Endothelial cell of umbilical vein (primary cell): ENCODE measurements at regions not wholly inside any gene's neighbourhood (a gene's known extent, or its start where the extent isn't known, plus 50 kb on each side); places are given as distances from the start of the nearest gene placed in this dataset.

ENCODE experiments used
- BruUV-seq: library from RNA; stranded (reverse); fragments of 400-500 nt; replicated peaks from 2 replicates; lab custom pipeline; 2021; lab: Mats Ljungman, UMichigan
- CTCF ChIA-PET: fragments of 300-600, 350-600 bp; sonication (Branson Sonifier 250); formaldehyde crosslinking; loops from one replicate; lab custom pipeline; 2021; ENCODE audit warnings: antibody characterized with exemption, inconsistent platforms; lab: Charles Lee
- POLR2A ChIA-PET: fragments of 300-600, 350-600 bp; sonication (Branson Sonifier 250); formaldehyde crosslinking; loops from one replicate; lab custom pipeline; 2021; ENCODE audit warnings: antibody characterized with exemption, inconsistent platforms; lab: Charles Lee
- DNase-seq: peaks from one replicate; pipeline ENCODE4 v3.0.0-alpha.2; 2011; ENCODE audit warnings: low read depth, low spot score
- FAIRE-seq: peaks from 2 replicates; lab custom pipeline; 2011; peaks lifted over from hg19 to GRCh38; lab: Jason Lieb, UNC
- H2AFZ ChIP-seq: 2 replicates; pipeline ENCODE4 v1.6.0; 2012; ENCODE audit warnings: low read depth, low read length, control low read depth, inconsistent platforms
- H3K27ac ChIP-seq: 2 replicates; pipeline ENCODE4 v1.5.1; 2011; ENCODE audit warnings: low read depth, mild to moderate bottlenecking, control low read depth, low read length, moderate library complexity; ENCODE audit not compliant: insufficient read depth
- H3K27me3 ChIP-seq, 2 experiments: 2 replicates each; pipeline versions ENCODE4 v1.6.0 to v1.6.1; 2011; ENCODE audit warnings: low read length in 2 of 2, mixed read lengths in 1 of 2; ENCODE audit not compliant: control insufficient read depth in 2 of 2, insufficient read depth in 2 of 2
- H3K36me3 ChIP-seq, 2 experiments: 2 replicates in 1 of 2; 3 replicates in 1 of 2; pipeline ENCODE4 v1.5.1; 2011; ENCODE audit warnings: low read length in 2 of 2, mild to moderate bottlenecking in 1 of 2, moderate library complexity in 1 of 2; ENCODE audit not compliant: control insufficient read depth in 2 of 2, insufficient read depth in 2 of 2; ENCODE audit errors: extremely low read depth in 1 of 2
- H3K4me1 ChIP-seq: 3 replicates; pipeline ENCODE4 v1.5.1; 2011; ENCODE audit warnings: mild to moderate bottlenecking, low read length; ENCODE audit not compliant: control insufficient read depth, insufficient read depth; ENCODE audit errors: extremely low read depth
- H3K4me2 ChIP-seq: 2 replicates; pipeline ENCODE4 v1.6.1; 2011; ENCODE audit warnings: low read length, control low read depth, mixed read lengths; ENCODE audit not compliant: insufficient read depth
- H3K4me3 ChIP-seq, 3 experiments: fragments of 200-600 bp in 1 of 3; sonication (generic), shearing (Covaris generic) in 1 of 3; replicated peaks in 1 of 3; 2 replicates each; pipeline ENCODE4 v1.5.1; 2011 to 2016; ENCODE audit warnings: control low read depth in 3 of 3, low read length in 3 of 3, mild to moderate bottlenecking in 2 of 3, inconsistent platforms in 1 of 3, low read depth in 1 of 3, moderate library complexity in 1 of 3; ENCODE audit not compliant: insufficient read depth in 1 of 3
- H3K79me2 ChIP-seq: 2 replicates; pipeline ENCODE4 v1.6.0; 2012; ENCODE audit warnings: low read length, inconsistent platforms; ENCODE audit not compliant: control insufficient read depth, insufficient read depth
- H3K9ac ChIP-seq: replicated peaks from 2 replicates; pipeline ENCODE3; 2011; ENCODE audit warnings: low read length, control low read depth; ENCODE audit not compliant: insufficient read depth; ENCODE audit errors: extremely low read depth
- H3K9me1 ChIP-seq: replicated peaks from 3 replicates; pipeline ENCODE4 v1.6.0; 2011; ENCODE audit warnings: mild to moderate bottlenecking, low read length; ENCODE audit not compliant: control insufficient read depth, insufficient read depth; ENCODE audit errors: extremely low read depth
- H3K9me3 ChIP-seq: replicated peaks from 2 replicates; pipeline ENCODE4 v1.5.1; 2012; ENCODE audit warnings: low read length, inconsistent platforms; ENCODE audit not compliant: control insufficient read depth, insufficient read depth
- H4K20me1 ChIP-seq: replicated peaks from 2 replicates; pipeline ENCODE3; 2011; ENCODE audit warnings: mild to moderate bottlenecking, low read length; ENCODE audit not compliant: control insufficient read depth, insufficient read depth; ENCODE audit errors: extremely low read depth
- CTCF ChIP-seq, 2 donors: IDR thresholded peaks; 1 replicate in 1 of 2; 2 replicates in 1 of 2; pipeline ENCODE4 v1.5.1; 2011; ENCODE audit warnings: low read length in 2 of 2, mild to moderate bottlenecking in 2 of 2, moderate library complexity in 2 of 2, control low read depth in 1 of 2, inconsistent platforms in 1 of 2, low read depth in 1 of 2; ENCODE audit not compliant: insufficient read depth in 1 of 2; ENCODE audit errors: extremely low read depth in 1 of 2
- EZH2 ChIP-seq: IDR thresholded peaks from 2 replicates; pipeline ENCODE4 v1.6.1; 2012; ENCODE audit warnings: borderline replicate concordance, low read depth, mild to moderate bottlenecking, moderate library complexity, low read length, inconsistent platforms; ENCODE audit not compliant: severe bottlenecking
- FOS ChIP-seq: IDR thresholded peaks from 2 replicates; pipeline ENCODE4 v1.6.1; 2011; ENCODE audit warnings: mild to moderate bottlenecking, low read length, moderate library complexity, borderline replicate concordance; ENCODE audit not compliant: insufficient read depth
- GATA2 ChIP-seq: IDR thresholded peaks from 2 replicates; pipeline ENCODE4 v1.7.0; 2011; ENCODE audit warnings: low read depth, mild to moderate bottlenecking, moderate library complexity, mixed read lengths, low read length; ENCODE audit not compliant: insufficient read length, insufficient read depth
- JUN ChIP-seq: IDR thresholded peaks from 2 replicates; pipeline ENCODE4 v1.6.1; 2011; ENCODE audit warnings: borderline replicate concordance, low read depth; ENCODE audit not compliant: insufficient read length, insufficient read depth
- MYC ChIP-seq: IDR thresholded peaks from one replicate; pipeline ENCODE4 v1.6.1; 2011; ENCODE audit warnings: mild to moderate bottlenecking, low read depth, low read length
- POLR2A ChIP-seq: IDR thresholded peaks from 2 replicates; pipeline ENCODE4 v1.6.1; 2012; ENCODE audit warnings: low read depth, mild to moderate bottlenecking, control low read depth, low read length
- POLR2AphosphoS5 ChIP-seq: IDR thresholded peaks from 2 replicates; pipeline ENCODE4 v1.6.1; 2012; ENCODE audit warnings: low read depth, mild to moderate bottlenecking, control low read depth, low read length, moderate library complexity; ENCODE audit not compliant: insufficient read depth
- dilution Hi-C: fragments of 300-500 bp; cut with MboI; formaldehyde crosslinking; loops from one replicate; pipeline ENCODE4 v1.15.0; 2019; ENCODE audit warnings: low sequenced_read_pairs; ENCODE audit not compliant: extremely low pct_ligation_motif_present
- intact Hi-C: fragments of 100-400 bp; cut with micrococcal nuclease; formaldehyde crosslinking; loops from one replicate; pipeline ENCODE4 v1.10.0; 2022
- TF ChIP-seq, protein P1 (sequence below): IDR thresholded peaks from 2 replicates; pipeline ENCODE4 v1.6.1; 2011; ENCODE audit not compliant: insufficient read depth, insufficient read length

- intact Hi-C loops (no loop called here), dilution Hi-C loops (no loop called here)
- H4K20me1 ChIP-seq = no peaks in the 10 kb centered on the region
- no peaks in the 10 kb centered on the region for H3K36me3 ChIP-seq
- H3K79me2 ChIP-seq = no peaks in the 10 kb centered on the region
- H2AFZ ChIP-seq = no peak overlapping the region
- DNase-seq (no peak), FAIRE-seq (peak; percentile 12)
- no peaks in the 10 kb centered on the region for H3K4me1 ChIP-seq
- ChIA-PET POLR2A (no interaction called here), CTCF (no interaction called here)
- H3K27ac ChIP-seq = no peak overlapping the region
- BruUV-seq = no TSS peak
- no peaks in the 10 kb centered on the region for H3K9me3 ChIP-seq
- H3K4me3 ChIP-seq = no peak overlapping the region
- H3K4me2 ChIP-seq = no peak overlapping the region
- no peak for TF ChIP-seq POLR2A
- TF ChIP-seq POLR2AphosphoS5 = no peak
- TF ChIP-seq CTCF (IDR thresholded peaks at IDR 0.05; ENCODE audit: extremely low read depth in 1 of 2, insufficient read depth in 1 of 2, low read depth in 1 of 2, low read length in 2 of 2) = no peak
- no peak for TF ChIP-seq JUN
- TF ChIP-seq FOS = no peak
- TF ChIP-seq MYC = no peak
- no peak for TF ChIP-seq GATA2
- TF ChIP-seq, protein P1, sequence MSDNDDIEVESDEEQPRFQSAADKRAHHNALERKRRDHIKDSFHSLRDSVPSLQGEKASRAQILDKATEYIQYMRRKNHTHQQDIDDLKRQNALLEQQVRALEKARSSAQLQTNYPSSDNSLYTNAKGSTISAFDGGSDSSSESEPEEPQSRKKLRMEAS = no peak
- TF ChIP-seq EZH2 = no peak
- H3K9me1 ChIP-seq = no peaks in the 10 kb centered on the region
- no peak overlapping the region for H3K9ac ChIP-seq
- H3K27me3 ChIP-seq = no peaks in the 10 kb centered on the region
Observed at GRCh38 chr21:22725436-22725835, 1727.2 kb downstream of the NCAM2 start.
